ENCODE measurements at regions not wholly inside any gene's neighbourhood (a gene's known extent, or its start where the extent isn't known, plus 50 kb on each side); places are given as distances from the start of the nearest gene placed in this dataset.
"Not testable (repeated sequence)": the region's sequence is repeated elsewhere in the genome, so short reads cannot be mapped to it uniquely, and the experiment has no call there.

DNA sequence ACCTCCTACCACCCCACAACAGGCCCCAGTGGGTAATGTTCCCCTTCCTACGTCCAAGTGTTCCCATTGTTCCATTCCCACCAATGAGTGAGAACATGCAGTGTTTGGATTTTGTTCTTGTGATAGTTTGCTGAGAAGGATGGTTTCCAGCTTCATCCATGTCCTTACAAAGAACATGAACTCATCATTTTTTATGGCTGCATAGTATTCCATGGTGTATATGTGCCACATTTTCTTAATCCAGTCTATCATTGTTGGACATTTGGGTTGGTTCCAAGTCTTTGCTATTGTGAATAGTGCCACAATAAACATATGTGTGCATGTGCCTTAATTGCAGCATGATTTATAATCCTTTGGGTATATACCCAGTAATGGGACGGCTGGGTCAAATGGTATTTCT, 81.6 kb downstream of the P2RY10 start:
- not testable (repeated sequence) for DNase-seq (ENCODE audit: low read depth)

GRCh38 chrX:79035421-79035820, 90.2 kb downstream of the P2RY10 start:
- DNase-seq (ENCODE audit: low read depth) = no peak

GRCh38 chrX:79036157-79036880, 91.1 kb downstream of the P2RY10 start:
- DNase-seq (ENCODE audit: low read depth) = no peak

- no peak for DNase-seq (ENCODE audit: low read depth)
These were observed 78.8 kb upstream of the GPR174 start for GRCh38 chrX:79065696-79066095.

- DNase-seq (ENCODE audit: low read depth) = no peak
These were observed 66.4 kb upstream of the GPR174 start for GRCh38 chrX:79078114-79078513.

- DNase-seq (ENCODE audit: low read depth) = no peak
These were observed 65.0 kb upstream of the GPR174 start for GRCh38 chrX:79079477-79079876.

GRCh38 chrX:79080141-79080540, 64.3 kb upstream of the GPR174 start:
- DNase-seq (ENCODE audit: low read depth) = peak; percentile 21

DNA sequence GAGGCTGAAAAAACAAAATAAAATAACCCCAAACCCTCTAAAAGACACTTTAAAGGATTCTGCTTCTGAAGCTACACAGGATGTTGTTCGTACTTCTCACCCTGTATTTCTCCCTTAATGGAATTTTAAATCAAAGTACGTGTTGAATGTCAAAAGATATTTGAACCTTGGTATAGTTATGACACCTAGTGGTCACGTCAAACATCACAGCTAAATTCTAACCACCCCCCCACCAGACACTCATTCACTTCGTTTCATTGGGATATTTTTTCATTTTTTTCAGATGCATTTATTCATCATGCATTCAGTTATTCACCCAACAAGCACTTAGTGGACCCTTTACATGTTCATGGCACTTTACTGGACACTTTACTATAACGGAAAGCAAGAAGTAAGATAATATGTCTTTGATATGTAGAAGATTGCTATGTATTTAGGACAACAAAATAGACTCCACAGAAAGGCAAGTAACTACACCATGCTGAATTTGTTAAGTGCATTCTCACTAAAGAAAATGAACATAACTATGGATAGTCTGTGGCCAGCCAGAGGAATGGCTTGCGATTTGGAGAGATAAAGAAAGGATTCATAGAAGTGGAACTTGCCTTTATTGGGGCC, 62.5 kb upstream of the GPR174 start:
- peak; percentile 35 for DNase-seq (ENCODE audit: low read depth)

- no peak for DNase-seq (ENCODE audit: low read depth)
These were observed 61.6 kb upstream of the GPR174 start for GRCh38 chrX:79082899-79083298.

DNA sequence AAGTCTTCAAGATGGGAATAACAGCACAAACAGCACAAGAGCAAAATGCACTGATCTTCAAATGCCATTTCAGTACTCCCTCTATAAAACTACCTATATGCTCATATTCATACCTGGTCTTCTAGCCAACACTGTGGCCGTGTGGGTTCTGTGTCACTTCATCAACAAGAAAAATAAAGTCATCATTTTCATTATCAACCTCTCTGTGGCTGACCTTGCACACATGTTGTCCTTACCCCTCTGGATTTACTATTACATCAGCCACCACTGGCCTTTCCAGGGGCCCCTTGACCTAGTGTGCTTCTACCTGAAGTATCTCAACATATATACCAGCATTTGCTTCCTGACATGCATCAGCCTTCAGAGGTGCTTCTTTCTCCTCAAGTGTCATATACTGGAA, 59.6 kb upstream of the GPR174 start:
- DNase-seq (ENCODE audit: low read depth) = no peak

- DNase-seq (ENCODE audit: low read depth) = no peak
These were observed 54.4 kb upstream of the GPR174 start for GRCh38 chrX:79089896-79090584.

GRCh38 chrX:79094075-79094832, 50.2 kb upstream of the GPR174 start:
- DNase-seq (ENCODE audit: low read depth) = no peak

All from LHCN-M2 (cell line).